B cell (primary cell): ENCODE measurements at regions not wholly inside any gene's neighbourhood (a gene's known extent, or its start where the extent isn't known, plus 50 kb on each side); places are given as distances from the start of the nearest gene placed in this dataset.

ENCODE experiments used
- ATAC-seq: fragments of 200-7000 bp; cut with Tn5 transposase; one replicate; pipeline ENCODE4 v1.10.0; 2021; ENCODE audit warnings: low read depth, mild to moderate bottlenecking, moderate number of reproducible peaks, moderate library complexity
- CTCF ChIA-PET: fragments of 350-600 bp; sonication (Branson Sonifier 250); formaldehyde crosslinking; loops from one replicate; lab custom pipeline; 2021; ENCODE audit warnings: antibody characterized with exemption, inconsistent platforms; lab: Charles Lee
- POLR2A ChIA-PET: fragments of 350-600 bp; sonication (Branson Sonifier 250); formaldehyde crosslinking; loops from one replicate; lab custom pipeline; 2021; ENCODE audit warnings: antibody characterized with exemption; lab: Charles Lee
- DNase-seq: peaks from one replicate; pipeline ENCODE4 v3.0.0; 2013
- H2AFZ ChIP-seq: 2 replicates; pipeline ENCODE4 v1.6.1; 2012; ENCODE audit warnings: mild to moderate bottlenecking, low read depth, low read length; ENCODE audit not compliant: insufficient read depth, poor library complexity, severe bottlenecking
- H3K27ac ChIP-seq, 2 donors: 1 replicate in 1 of 2; 2 replicates in 1 of 2; pipeline ENCODE4 v1.5.1; 2012 to 2013; ENCODE audit warnings: low read length in 2 of 2, mild to moderate bottlenecking in 2 of 2, moderate library complexity in 1 of 2
- H3K27me3 ChIP-seq, 4 experiments: fragments of 200-600 bp in 1 of 4; sonication (generic) in 1 of 4; replicated peaks in 1 of 4; 1 replicate in 2 of 4; 2 replicates in 2 of 4; pipeline versions ENCODE4 v1.6.1 to v1.7.0; 2013 to 2016; ENCODE audit warnings: low read length in 3 of 4, mild to moderate bottlenecking in 2 of 4, mixed read lengths in 1 of 4, moderate library complexity in 1 of 4; ENCODE audit not compliant: insufficient read depth in 4 of 4, control insufficient read depth in 3 of 4; ENCODE audit errors: control extremely low read depth in 1 of 4
- H3K36me3 ChIP-seq, 2 experiments: replicated peaks in 1 of 2; 1 replicate in 1 of 2; 2 replicates in 1 of 2; pipeline versions ENCODE4 v1.6.1 to v1.7.1; 2013; ENCODE audit warnings: low read length in 1 of 2; ENCODE audit not compliant: insufficient read depth in 2 of 2, control insufficient read depth in 1 of 2; ENCODE audit errors: control extremely low read depth in 1 of 2, extremely low read depth in 1 of 2
- H3K4me1 ChIP-seq, 2 donors: fragments of 200-600 bp in 1 of 2; sonication (generic) in 1 of 2; 1 replicate in 1 of 2; 2 replicates in 1 of 2; pipeline versions ENCODE4 v1.5.1 to v1.6.1; 2013 to 2017; ENCODE audit warnings: low read length in 2 of 2; ENCODE audit not compliant: control insufficient read depth in 2 of 2, insufficient read depth in 2 of 2
- H3K4me2 ChIP-seq: replicated peaks from 2 replicates; pipeline ENCODE3; 2012; ENCODE audit warnings: mild to moderate bottlenecking, low read depth, low read length; ENCODE audit not compliant: poor library complexity, severe bottlenecking
- H3K4me3 ChIP-seq, 5 experiments: fragments of 200-600 bp in 1 of 5; sonication (generic) in 1 of 5; 1 replicate in 3 of 5; 2 replicates in 2 of 5; pipeline versions ENCODE4 v1.5.1 to v1.7.0; 2011 to 2016; ENCODE audit warnings: low read length in 4 of 5, mild to moderate bottlenecking in 4 of 5, low read depth in 2 of 5, control low read depth in 1 of 5, moderate library complexity in 1 of 5; ENCODE audit not compliant: insufficient read depth in 1 of 5; ENCODE audit errors: control extremely low read depth in 1 of 5, extremely low read depth in 1 of 5
- H3K79me2 ChIP-seq: fragments of 200-600 bp; sonication (generic); one replicate; pipeline ENCODE4 v1.6.0; 2016; ENCODE audit warnings: low read length; ENCODE audit not compliant: control insufficient read depth, insufficient read depth
- H3K9ac ChIP-seq: fragments of 200-600 bp; sonication (generic); 2 replicates; pipeline ENCODE4 v1.6.1; 2017; ENCODE audit warnings: mild to moderate bottlenecking, low read length, moderate library complexity
- H3K9me3 ChIP-seq, 3 donors: one replicate each; pipeline versions ENCODE4 v1.6.1 to v1.7.1; 2013; ENCODE audit warnings: low read length in 2 of 3; ENCODE audit not compliant: control insufficient read depth in 2 of 3, insufficient read depth in 1 of 3; ENCODE audit errors: control extremely low read depth in 1 of 3
- H4K20me1 ChIP-seq: 2 replicates; pipeline ENCODE4 v1.6.0; 2012; ENCODE audit warnings: mild to moderate bottlenecking, low read length; ENCODE audit not compliant: insufficient read depth, control insufficient read depth, poor library complexity, severe bottlenecking
- H3K27ac Mint-ChIP-seq: one replicate; pipeline ENCODE4 v1.8.0; 2021; ENCODE audit warnings: mixed read lengths
- H3K27me3 Mint-ChIP-seq: one replicate; pipeline ENCODE4 v1.8.0; 2021; ENCODE audit warnings: mixed read lengths
- H3K4me1 Mint-ChIP-seq: one replicate; pipeline ENCODE4 v1.8.0; 2021; ENCODE audit warnings: mixed read lengths
- H3K4me3 Mint-ChIP-seq: one replicate; pipeline ENCODE4 v1.8.0; 2021; ENCODE audit warnings: mixed read lengths
- H3K9me3 Mint-ChIP-seq: one replicate; pipeline ENCODE4 v1.8.0; 2022; ENCODE audit warnings: mixed read lengths; ENCODE audit not compliant: insufficient read depth
- CTCF ChIP-seq: fragments of 200-600 bp; IDR thresholded peaks from one replicate; pipeline ENCODE4 v1.8.0; 2022; ENCODE audit warnings: antibody characterized with exemption, mild to moderate bottlenecking
- EZH2 ChIP-seq: IDR thresholded peaks from 2 replicates; pipeline ENCODE4 v1.6.1; 2012; ENCODE audit warnings: borderline replicate concordance, low read depth, mild to moderate bottlenecking, moderate library complexity, low read length; ENCODE audit not compliant: insufficient read depth, poor library complexity, severe bottlenecking
- WGBS: methylation state at CpG from one replicate; pipeline ENCODE4 v1.1.5; 2013; ENCODE audit warnings: missing lambda C conversion rate; ENCODE audit not compliant: insufficient coverage; 5-methylcytosine and 5-hydroxymethylcytosine counted together
- intact Hi-C: fragments of 100-400 bp; cut with micrococcal nuclease; formaldehyde crosslinking; loops from one replicate; pipeline ENCODE4 v1.10.0; 2022

- TF ChIP-seq EZH2: no peak
- TF ChIP-seq CTCF: no peak
- no peak overlapping the region for H3K4me2 ChIP-seq
- no peaks in the 10 kb centered on the region for H3K36me3 ChIP-seq
- ATAC-seq (no peak), DNase-seq (no peak)
- H3K9ac ChIP-seq: no peak overlapping the region
- H3K79me2 ChIP-seq: no peaks in the 10 kb centered on the region
- no peaks in the 10 kb centered on the region for H3K4me1 ChIP-seq
- no peak overlapping the region for H3K4me3 Mint-ChIP-seq
- no peak overlapping the region for H3K27ac Mint-ChIP-seq
- H3K27ac ChIP-seq: no peak overlapping the region
- no peaks in the 10 kb centered on the region for H4K20me1 ChIP-seq
- H3K4me3 ChIP-seq: no peak overlapping the region
- peaks cover 8% of the 10 kb centered on the region for H3K27me3 Mint-ChIP-seq
- ChIA-PET POLR2A (no interaction called here), CTCF (no interaction called here)
- H3K27me3 ChIP-seq: no peaks in the 10 kb centered on the region
- no peaks in the 10 kb centered on the region for H3K4me1 Mint-ChIP-seq
- no peak overlapping the region for H2AFZ ChIP-seq
- peaks cover 0 to 3% (median 0%) of the 10 kb centered on the region in 3 donors for H3K9me3 ChIP-seq
- no peaks in the 10 kb centered on the region for H3K9me3 Mint-ChIP-seq
- 14% methylated on average over 1 of the region's 4 CpGs for WGBS
- intact Hi-C loops: no loop called here
Measured at GRCh38 chr1:232172563-232172962, 457.4 kb downstream of the SIPA1L2 start.

- no peak overlapping the region for H3K4me2 ChIP-seq
- H3K79me2 ChIP-seq: no peaks in the 10 kb centered on the region
- peaks cover 0 to 4% (median 0%) of the 10 kb centered on the region in 3 donors for H3K9me3 ChIP-seq
- Mint-ChIP-seq H3K27ac (no peak overlapping the region), H3K4me1 (no peaks in the 10 kb centered on the region), H3K4me3 (no peak overlapping the region), H3K27me3 (peaks cover 8% of the 10 kb centered on the region), H3K9me3 (peaks cover 3% of the 10 kb centered on the region)
- no peak for TF ChIP-seq EZH2
- TF ChIP-seq CTCF: no peak
- no peaks in the 10 kb centered on the region for H3K4me1 ChIP-seq
- CTCF ChIA-PET: no interaction called here
- H2AFZ ChIP-seq: no peak overlapping the region
- ATAC-seq (no peak), DNase-seq (no peak)
- no peak overlapping the region for H3K27ac ChIP-seq
- intact Hi-C loops: no loop called here
- H3K4me3 ChIP-seq: no peak overlapping the region
- no peak overlapping the region for H3K9ac ChIP-seq
- H3K36me3 ChIP-seq: no peaks in the 10 kb centered on the region
- POLR2A ChIA-PET: no interaction called here
- no peaks in the 10 kb centered on the region for H4K20me1 ChIP-seq
- WGBS: no CpG with 5 or more reads among the region's 1 CpG
- no peaks in the 10 kb centered on the region for H3K27me3 ChIP-seq
Measured at GRCh38 chr1:232170909-232171308, 459.0 kb downstream of the SIPA1L2 start.
